ENCODE measurements at regions not wholly inside any gene's neighbourhood (a gene's known extent, or its start where the extent isn't known, plus 50 kb on each side); places are given as distances from the start of the nearest gene placed in this dataset.
A peak's percentile ranks its signal among the peaks of the same experiment; 100 is the strongest.
"Not testable (repeated sequence)": the region's sequence is repeated elsewhere in the genome, so short reads cannot be mapped to it uniquely, and the experiment has no call there.

- DNase-seq, result peak; percentile 88
These were observed 55.2 kb downstream of the RTL3 start for GRCh38 chrX:78603908-78604307.

- DNase-seq, result no peak
These were observed 63.1 kb downstream of the RTL3 start for GRCh38 chrX:78595901-78596502.

GRCh38 chrX:78593701-78594100 is 65.4 kb downstream of the RTL3 start:
- no peak for DNase-seq

- DNase-seq, result no peak
These were observed 67.1 kb downstream of the RTL3 start for GRCh38 chrX:78592030-78592429.

- DNase-seq, result no peak
These were observed 84.8 kb downstream of the RTL3 start for GRCh38 chrX:78574306-78574705.

- DNase-seq, result no peak
These were observed 85.5 kb downstream of the RTL3 start for GRCh38 chrX:78573630-78574029.

GRCh38 chrX:78571849-78572248 is 87.3 kb downstream of the RTL3 start:
- DNase-seq, result no peak

GRCh38 chrX:78555401-78555980 is 103.6 kb downstream of the RTL3 start:
- no peak for DNase-seq

GRCh38 chrX:78552628-78553027 is 106.5 kb downstream of the RTL3 start:
- DNase-seq, result not testable (repeated sequence)

GRCh38 chrX:78548012-78548411 is 111.1 kb downstream of the RTL3 start:
- DNase-seq, result no peak

GRCh38 chrX:78545233-78545632 is 113.9 kb downstream of the RTL3 start:
- DNase-seq, result no peak

- DNase-seq, result no peak
These were observed 115.8 kb downstream of the RTL3 start for GRCh38 chrX:78543281-78543680.

GRCh38 chrX:78540171-78540570 is 119.0 kb downstream of the RTL3 start:
- DNase-seq, result no peak

GRCh38 chrX:78534221-78534620 is 124.9 kb downstream of the RTL3 start:
- no peak for DNase-seq

- DNase-seq, result no peak
These were observed 126.8 kb downstream of the RTL3 start for GRCh38 chrX:78532363-78532762.

GRCh38 chrX:78527818-78528217 is 131.3 kb downstream of the RTL3 start:
- no peak for DNase-seq

- no peak for DNase-seq
These were observed 131.9 kb downstream of the RTL3 start for GRCh38 chrX:78527263-78527662.

- DNase-seq, result peak; percentile 19
These were observed 136.5 kb downstream of the RTL3 start for GRCh38 chrX:78522601-78523000.

GRCh38 chrX:78517124-78517523 is 142.0 kb downstream of the RTL3 start:
- no peak for DNase-seq

GRCh38 chrX:78514852-78515251 is 144.3 kb downstream of the RTL3 start:
- DNase-seq, result no peak

GRCh38 chrX:78513971-78514738 is 145.0 kb downstream of the RTL3 start:
- no peak for DNase-seq

- no peak for DNase-seq
These were observed 152.9 kb downstream of the RTL3 start for GRCh38 chrX:78506248-78506647.

GRCh38 chrX:78496483-78496882 is 162.6 kb downstream of the RTL3 start:
- no peak for DNase-seq

GRCh38 chrX:78493180-78493579 is 165.8 kb upstream of the CYSLTR1 start:
- no peak for DNase-seq
